Activated naive CD8-positive, alpha-beta T cell treated with anti-CD3 and anti-CD28 coated beads, Interleukin-2, amount 10 ng/mL, durations not matched to agents 7 days and 5 days (primary cell): ENCODE measurements at regions not wholly inside any gene's neighbourhood (a gene's known extent, or its start where the extent isn't known, plus 50 kb on each side); places are given as distances from the start of the nearest gene placed in this dataset.

Experiments used
- ATAC-seq: fragments of 150-1000 bp; cut with Tn5 transposase; one replicate; pipeline ENCODE4 v1.10.0; 2021; ENCODE audit warnings: low read depth, moderate library complexity
- POLR2A ChIA-PET: fragments of 350-600 bp; sonication (Branson Sonifier 250); formaldehyde crosslinking; loops from one replicate; lab custom pipeline; 2021; ENCODE audit warnings: antibody characterized with exemption; lab: Charles Lee
- DNase-seq: peaks from one replicate; pipeline ENCODE4 v3.0.0; 2021
- H3K27ac Mint-ChIP-seq: one replicate; pipeline ENCODE4 v1.8.0; 2022; ENCODE audit warnings: mild to moderate bottlenecking, mixed read lengths
- H3K27me3 Mint-ChIP-seq: one replicate; pipeline ENCODE4 v1.8.0; 2022; ENCODE audit warnings: mild to moderate bottlenecking, moderate library complexity, mixed read lengths
- H3K36me3 Mint-ChIP-seq: one replicate; pipeline ENCODE4 v1.8.0; 2021; ENCODE audit warnings: mild to moderate bottlenecking, mixed read lengths
- H3K4me1 Mint-ChIP-seq: one replicate; pipeline ENCODE4 v1.8.0; 2021; ENCODE audit warnings: mixed read lengths
- H3K4me3 Mint-ChIP-seq: one replicate; pipeline ENCODE4 v1.8.0; 2022; ENCODE audit warnings: mild to moderate bottlenecking, moderate library complexity, mixed read lengths
- H3K9me3 Mint-ChIP-seq: one replicate; pipeline ENCODE4 v1.8.0; 2021; ENCODE audit warnings: mixed read lengths

DNA sequence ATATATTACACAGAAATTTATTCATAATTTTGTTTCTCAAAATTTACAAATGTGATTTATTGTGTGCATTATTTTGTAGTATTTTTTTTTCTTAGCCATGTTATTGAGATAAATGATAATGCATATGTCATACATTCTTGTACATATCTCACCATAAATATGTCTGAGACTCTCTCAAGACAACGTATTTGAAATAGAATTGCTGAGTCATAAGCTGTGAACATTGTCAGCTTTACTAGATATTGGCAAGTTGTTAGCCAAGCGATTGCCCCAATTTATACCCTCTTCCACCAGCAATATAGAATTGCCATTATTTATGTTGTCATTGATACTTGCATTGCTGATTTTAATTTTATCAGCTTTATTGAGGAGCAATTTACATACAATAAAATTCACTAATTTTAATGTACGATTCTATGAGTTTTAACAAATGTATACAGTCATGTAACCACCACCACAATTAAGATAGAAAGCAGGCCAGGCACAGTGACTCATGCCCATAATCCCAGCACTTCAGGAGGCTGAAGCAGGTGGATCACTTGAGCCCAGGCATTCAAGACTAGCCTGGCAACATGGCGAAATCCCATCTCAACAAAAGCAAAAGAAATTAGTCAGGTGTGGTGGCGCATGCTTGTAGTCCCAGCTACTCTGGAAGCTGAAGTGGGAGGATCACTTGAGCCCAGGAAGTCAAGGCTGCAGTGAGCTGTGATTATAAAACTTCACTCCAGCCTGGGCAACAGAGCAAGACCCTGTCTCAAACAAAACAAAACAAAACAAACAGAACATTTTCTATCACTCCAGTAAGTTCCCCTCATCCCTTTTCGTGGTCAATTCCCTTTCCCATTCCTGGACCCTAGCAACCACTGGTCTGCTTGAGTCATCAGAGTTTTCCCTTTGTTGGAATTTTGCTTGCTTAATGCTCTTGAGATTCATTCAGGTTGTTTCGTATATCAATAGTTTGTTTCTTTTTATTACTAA lies 373.1 kb downstream of the MFSD1 start:
- Mint-ChIP-seq H3K4me3 (no peak overlapping the region), H3K27ac (no peak overlapping the region), H3K36me3 (no peaks in the 10 kb centered on the region), H3K27me3 (no peaks in the 10 kb centered on the region), H3K9me3 (no peaks in the 10 kb centered on the region), H3K4me1 (no peaks in the 10 kb centered on the region)
- POLR2A ChIA-PET, result no interaction called here
- ATAC-seq (no peak), DNase-seq (no peak)

DNA sequence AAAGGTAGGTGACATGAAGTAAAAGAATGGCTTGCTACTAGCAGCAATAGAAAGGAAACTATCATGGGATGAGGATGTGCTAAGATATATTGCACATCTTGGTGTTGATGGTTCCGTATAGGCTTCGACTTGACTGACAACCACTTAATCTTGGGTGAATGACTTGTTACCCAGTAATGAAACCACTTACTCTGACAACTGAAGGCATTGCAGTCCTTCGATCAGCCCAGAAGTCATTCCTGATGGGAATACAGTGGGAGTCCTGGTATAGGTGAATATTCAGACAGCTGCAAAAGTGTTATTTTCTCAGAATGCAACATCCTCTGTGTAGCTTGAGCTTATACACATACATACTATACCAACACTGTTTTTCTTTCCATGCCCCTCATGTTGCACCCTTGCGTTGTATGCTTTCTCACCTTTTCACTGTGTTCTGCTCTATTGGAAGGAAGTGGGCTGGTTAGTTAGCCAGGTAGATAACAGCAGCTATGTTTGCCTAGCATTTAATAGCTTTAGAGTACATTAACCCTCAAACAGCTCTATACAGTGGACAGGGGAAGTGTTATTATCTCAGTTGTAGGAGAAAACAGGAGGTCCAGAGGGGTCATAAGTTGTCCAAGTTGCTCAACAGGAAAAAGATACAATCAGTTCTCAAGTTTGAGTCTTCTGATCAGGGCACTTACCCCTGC lies 376.5 kb downstream of the MFSD1 start:
- Mint-ChIP-seq H3K27me3 (no peaks in the 10 kb centered on the region), H3K36me3 (no peaks in the 10 kb centered on the region), H3K9me3 (peaks cover 3% of the 10 kb centered on the region), H3K4me3 (no peak overlapping the region), H3K27ac (no peak overlapping the region), H3K4me1 (no peaks in the 10 kb centered on the region)
- ATAC-seq (no peak), DNase-seq (no peak)
- POLR2A ChIA-PET, result no interaction called here

DNA sequence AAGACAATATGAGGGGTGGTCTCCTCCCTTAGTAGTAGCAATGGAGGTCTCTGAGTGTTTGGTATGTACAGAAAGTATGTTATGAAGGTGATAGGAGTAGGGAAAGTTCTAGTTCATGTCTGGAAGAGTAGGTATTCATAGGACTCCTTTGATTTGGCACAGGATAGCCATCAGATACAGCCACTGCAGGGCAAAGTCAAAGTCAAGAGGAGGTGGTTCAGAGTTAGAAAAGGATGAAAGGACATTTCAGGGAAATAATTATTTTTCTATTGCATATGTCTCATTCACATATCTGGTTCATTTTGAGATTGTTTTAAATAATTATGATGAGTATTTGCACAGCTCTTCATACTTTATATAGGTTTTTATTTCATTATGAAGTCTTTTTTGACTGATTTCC lies 381.1 kb downstream of the MFSD1 start:
- Mint-ChIP-seq H3K9me3 (peaks cover 3% of the 10 kb centered on the region), H3K4me3 (no peak overlapping the region), H3K27me3 (no peaks in the 10 kb centered on the region), H3K36me3 (no peaks in the 10 kb centered on the region), H3K4me1 (no peaks in the 10 kb centered on the region), H3K27ac (no peak overlapping the region)
- ATAC-seq (no peak), DNase-seq (no peak)
- POLR2A ChIA-PET, result no interaction called here

DNA sequence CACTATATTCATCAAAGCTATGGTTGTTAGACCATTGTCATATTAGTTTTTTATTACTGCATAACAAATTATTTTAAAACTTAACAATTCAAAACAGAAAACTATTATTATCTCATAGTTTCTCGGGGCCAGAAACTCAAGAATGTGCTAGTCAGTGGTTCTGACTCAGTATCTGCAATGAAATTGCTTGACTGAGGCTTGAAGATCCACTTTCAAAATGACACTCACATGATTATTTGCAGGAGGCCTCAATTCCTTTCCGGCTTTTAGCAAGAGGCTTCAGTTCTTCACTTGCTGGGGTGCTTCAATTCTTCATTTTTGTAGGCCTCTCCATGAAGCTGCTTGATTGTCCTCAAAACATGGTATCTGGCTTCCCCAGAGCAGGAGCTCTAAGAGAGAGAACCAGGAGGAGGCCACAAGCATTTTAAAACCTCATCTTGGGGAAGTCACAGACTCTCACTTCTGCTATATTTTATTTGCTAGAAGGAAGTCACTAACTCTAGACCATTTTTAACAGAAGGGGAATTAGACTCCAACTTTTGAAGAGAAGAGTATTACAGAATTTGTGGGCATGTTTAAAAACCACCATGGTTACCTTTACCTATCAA lies 383.7 kb downstream of the MFSD1 start:
- Mint-ChIP-seq H3K36me3 (no peaks in the 10 kb centered on the region), H3K4me3 (no peak overlapping the region), H3K27me3 (no peaks in the 10 kb centered on the region), H3K9me3 (peaks cover 3% of the 10 kb centered on the region), H3K4me1 (no peaks in the 10 kb centered on the region), H3K27ac (no peak overlapping the region)
- POLR2A ChIA-PET, result no interaction called here
- ATAC-seq, result no peak
- DNase-seq, result no peak

DNA sequence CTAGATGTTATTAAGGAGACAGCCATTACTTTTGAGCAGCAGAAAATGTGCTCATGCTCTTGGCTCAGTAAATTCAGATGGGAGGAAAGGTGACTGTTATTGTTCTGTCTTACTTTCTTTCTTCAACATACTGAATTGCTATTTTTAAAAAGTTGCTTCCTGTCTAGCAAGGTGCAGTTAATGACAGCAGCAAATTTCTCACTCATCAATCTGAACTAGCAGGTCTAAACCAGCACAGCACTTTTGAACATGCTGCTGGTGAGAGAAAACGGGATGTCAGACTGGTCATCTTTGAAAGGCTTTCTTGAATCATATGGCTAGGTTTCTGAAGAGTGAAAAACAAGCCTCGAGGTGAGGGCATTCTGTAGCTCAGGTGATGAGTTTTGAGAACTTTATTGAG lies 384.7 kb downstream of the MFSD1 start:
- Mint-ChIP-seq H3K4me3 (no peak overlapping the region), H3K9me3 (peaks cover under 1% of the 10 kb centered on the region), H3K4me1 (no peaks in the 10 kb centered on the region), H3K27me3 (no peaks in the 10 kb centered on the region), H3K27ac (no peak overlapping the region), H3K36me3 (no peaks in the 10 kb centered on the region)
- ATAC-seq (no peak), DNase-seq (no peak)
- POLR2A ChIA-PET, result no interaction called here

DNA sequence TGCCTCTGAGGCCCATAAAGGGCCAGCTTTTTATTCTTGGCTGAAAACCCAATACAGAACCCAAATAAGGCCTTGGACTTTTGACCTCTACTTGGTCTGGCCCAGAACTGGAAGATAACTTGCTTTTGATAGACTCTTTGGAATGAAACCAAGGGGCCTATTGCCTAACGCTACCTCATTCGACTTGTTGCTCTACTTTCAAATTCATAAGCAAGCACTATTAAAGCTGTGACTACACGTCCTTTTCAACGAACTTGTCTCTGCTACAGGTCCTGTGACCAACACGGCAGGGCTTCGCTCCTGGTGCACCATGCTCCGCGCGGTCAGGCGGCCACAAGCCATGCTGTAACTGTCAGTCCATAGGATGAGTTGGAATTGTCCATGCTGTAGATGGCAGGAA lies 385.4 kb downstream of the MFSD1 start:
- Mint-ChIP-seq H3K36me3 (no peaks in the 10 kb centered on the region), H3K4me3 (no peak overlapping the region), H3K27me3 (no peaks in the 10 kb centered on the region), H3K27ac (no peak overlapping the region), H3K9me3 (no peaks in the 10 kb centered on the region), H3K4me1 (no peaks in the 10 kb centered on the region)
- ATAC-seq (no peak), DNase-seq (no peak)
- POLR2A ChIA-PET, result no interaction called here

DNA sequence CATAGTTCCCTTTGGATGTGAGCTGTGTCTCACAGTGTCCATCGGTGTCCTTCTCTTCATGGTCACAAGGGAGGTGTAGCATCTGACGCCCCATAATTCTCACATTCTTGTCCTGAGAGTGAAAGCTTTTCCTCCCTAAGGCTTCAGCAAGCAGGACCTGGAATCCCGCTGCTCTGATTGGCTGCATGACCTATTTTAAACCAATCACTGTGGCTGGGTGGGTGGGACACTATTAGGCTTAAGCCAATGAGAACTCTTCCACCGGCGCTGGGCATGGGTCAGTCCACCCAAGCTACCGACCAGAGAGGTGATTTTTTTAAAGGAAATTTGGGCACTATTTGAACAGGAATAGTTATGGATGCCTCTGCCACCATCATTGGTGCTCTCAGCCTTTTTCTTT lies 385.9 kb downstream of the MFSD1 start:
- no peak overlapping the region for H3K27ac Mint-ChIP-seq
- H3K36me3 Mint-ChIP-seq, result no peaks in the 10 kb centered on the region
- no peaks in the 10 kb centered on the region for H3K9me3 Mint-ChIP-seq
- POLR2A ChIA-PET, result no interaction called here
- no peak for ATAC-seq
- H3K27me3 Mint-ChIP-seq, result no peaks in the 10 kb centered on the region
- no peaks in the 10 kb centered on the region for H3K4me1 Mint-ChIP-seq
- DNase-seq, result no peak
- no peak overlapping the region for H3K4me3 Mint-ChIP-seq

DNA sequence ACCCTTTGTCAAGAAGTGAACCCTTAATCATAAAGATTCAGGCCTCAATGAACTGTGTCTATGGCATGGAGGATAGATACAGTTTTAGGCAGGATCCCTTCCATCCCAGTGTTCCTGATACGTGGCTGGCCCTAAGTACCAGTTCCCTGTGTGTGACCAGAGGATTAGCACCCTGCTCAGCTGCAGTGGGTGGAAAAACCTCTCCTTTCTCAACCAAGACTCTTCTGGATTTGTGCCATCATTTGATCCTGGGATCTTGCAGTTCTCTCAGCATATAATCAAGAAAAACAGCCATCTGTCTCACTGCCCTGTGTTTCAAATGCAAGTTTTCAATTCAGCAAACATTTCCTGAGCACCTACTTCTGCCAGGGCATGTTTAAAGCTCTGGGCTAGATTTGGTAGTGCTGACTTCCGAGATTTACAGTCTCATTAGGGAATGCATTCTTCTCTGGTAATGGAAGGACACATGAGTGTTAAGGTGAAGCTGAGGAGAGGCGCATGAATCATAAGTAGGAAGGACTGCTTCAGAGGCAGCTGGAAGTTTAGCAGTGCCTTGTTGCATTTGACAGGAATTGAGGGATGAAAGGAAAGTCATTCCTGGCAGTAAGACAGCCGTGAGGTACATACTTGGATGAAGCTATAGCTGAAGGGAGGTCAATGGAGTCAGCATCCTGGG lies 388.3 kb downstream of the MFSD1 start:
- Mint-ChIP-seq H3K27me3 (no peaks in the 10 kb centered on the region), H3K4me3 (no peak overlapping the region), H3K9me3 (no peaks in the 10 kb centered on the region), H3K4me1 (no peaks in the 10 kb centered on the region), H3K27ac (no peak overlapping the region), H3K36me3 (no peaks in the 10 kb centered on the region)
- POLR2A ChIA-PET, result no interaction called here
- ATAC-seq, result no peak
- no peak for DNase-seq

DNA sequence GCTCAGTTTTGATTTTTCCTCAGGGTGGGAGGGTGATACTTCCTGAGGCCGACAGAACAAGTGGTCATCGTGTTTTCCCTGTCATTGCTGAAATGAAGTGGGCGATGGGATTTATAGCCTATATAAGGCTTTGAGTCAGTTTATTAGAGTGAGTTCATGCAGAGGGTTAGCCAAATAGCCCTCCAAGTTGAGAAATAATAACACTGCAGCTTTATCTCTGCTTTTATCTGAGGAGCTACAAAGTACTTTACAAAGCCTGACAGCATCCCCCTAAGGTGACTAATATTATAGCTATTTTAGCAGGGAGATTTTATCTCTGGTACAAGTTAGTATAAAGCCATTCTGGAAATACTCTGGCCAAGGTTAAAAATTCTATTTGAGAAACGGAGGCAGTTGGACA lies 389.6 kb downstream of the MFSD1 start:
- Mint-ChIP-seq H3K27me3 (no peaks in the 10 kb centered on the region), H3K36me3 (no peaks in the 10 kb centered on the region), H3K9me3 (no peaks in the 10 kb centered on the region), H3K4me1 (no peaks in the 10 kb centered on the region), H3K27ac (no peak overlapping the region), H3K4me3 (no peak overlapping the region)
- ATAC-seq (no peak), DNase-seq (no peak)
- POLR2A ChIA-PET, result no interaction called here

DNA sequence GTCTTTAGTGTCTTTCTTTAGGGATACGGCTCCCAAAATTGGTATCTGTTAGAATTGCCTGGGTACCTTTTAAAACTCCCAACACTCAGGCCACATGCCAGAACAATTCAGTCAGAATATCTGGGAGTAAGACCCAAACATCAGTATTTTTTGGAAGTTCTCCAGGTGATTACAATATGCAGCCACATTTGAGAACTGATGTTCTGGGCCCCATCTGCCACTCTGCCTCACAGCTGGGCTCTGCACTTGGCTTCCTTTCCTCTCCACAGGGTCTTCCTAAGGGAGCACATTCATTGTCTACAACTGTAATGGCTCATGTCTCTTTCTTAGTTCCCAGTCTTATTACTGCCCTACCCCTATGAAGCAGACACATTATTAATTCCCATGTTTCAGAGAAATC lies 394.5 kb downstream of the MFSD1 start:
- no peak overlapping the region for H3K27ac Mint-ChIP-seq
- H3K9me3 Mint-ChIP-seq, result peaks cover 3% of the 10 kb centered on the region
- POLR2A ChIA-PET, result no interaction called here
- no peak for DNase-seq
- ATAC-seq, result no peak
- no peaks in the 10 kb centered on the region for H3K4me1 Mint-ChIP-seq
- H3K27me3 Mint-ChIP-seq, result no peaks in the 10 kb centered on the region
- no peak overlapping the region for H3K4me3 Mint-ChIP-seq
- H3K36me3 Mint-ChIP-seq, result no peaks in the 10 kb centered on the region

DNA sequence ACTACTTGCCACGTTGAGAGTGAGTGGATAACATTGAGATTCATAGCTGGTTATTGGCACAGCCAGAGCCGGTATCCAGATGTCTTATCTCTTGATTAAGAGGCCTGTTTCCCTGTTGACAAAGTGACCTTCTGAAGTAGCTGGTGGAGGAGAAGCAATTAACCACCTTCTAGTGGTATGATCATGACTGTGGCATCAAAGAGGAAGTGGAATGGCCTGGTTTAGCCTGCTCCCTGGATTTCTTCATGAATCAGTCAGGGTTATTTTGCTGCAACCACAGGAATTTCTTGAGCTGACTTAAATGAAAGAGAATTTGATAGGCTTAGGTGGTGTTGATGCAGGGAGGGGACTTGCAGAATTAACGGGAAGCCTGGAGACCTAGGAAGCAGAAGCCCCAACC lies 398.3 kb downstream of the MFSD1 start:
- H3K4me1 Mint-ChIP-seq, result no peaks in the 10 kb centered on the region
- H3K27me3 Mint-ChIP-seq, result no peaks in the 10 kb centered on the region
- H3K36me3 Mint-ChIP-seq, result no peaks in the 10 kb centered on the region
- DNase-seq (no peak), ATAC-seq (no peak)
- H3K27ac Mint-ChIP-seq, result no peak overlapping the region
- peaks cover 3% of the 10 kb centered on the region for H3K9me3 Mint-ChIP-seq
- POLR2A ChIA-PET, result no interaction called here
- H3K4me3 Mint-ChIP-seq, result no peak overlapping the region

DNA sequence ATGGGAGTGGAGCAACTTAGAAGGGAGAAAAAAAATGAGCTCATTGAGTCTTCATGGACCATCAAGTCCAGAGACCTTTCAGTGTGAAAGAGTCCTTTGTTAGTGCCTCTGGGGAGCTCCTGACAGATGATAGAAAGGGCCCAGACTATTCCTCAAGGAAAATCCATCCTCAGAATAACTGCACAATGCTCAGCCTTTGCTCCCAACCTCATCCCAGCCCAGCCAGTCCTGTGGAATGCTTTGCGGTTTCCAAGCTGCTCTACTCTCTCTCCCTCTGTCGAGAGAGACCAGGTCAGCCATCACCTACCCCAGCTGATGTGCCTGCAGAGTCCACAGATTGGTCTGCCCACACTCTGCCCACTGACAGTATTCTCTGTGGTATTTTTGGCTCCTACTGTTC lies 406.2 kb downstream of the MFSD1 start:
- POLR2A ChIA-PET, result no interaction called here
- Mint-ChIP-seq H3K36me3 (no peaks in the 10 kb centered on the region), H3K4me1 (no peaks in the 10 kb centered on the region), H3K27ac (no peak overlapping the region), H3K27me3 (no peaks in the 10 kb centered on the region), H3K9me3 (no peaks in the 10 kb centered on the region), H3K4me3 (no peak overlapping the region)
- DNase-seq (no peak), ATAC-seq (no peak)

DNA sequence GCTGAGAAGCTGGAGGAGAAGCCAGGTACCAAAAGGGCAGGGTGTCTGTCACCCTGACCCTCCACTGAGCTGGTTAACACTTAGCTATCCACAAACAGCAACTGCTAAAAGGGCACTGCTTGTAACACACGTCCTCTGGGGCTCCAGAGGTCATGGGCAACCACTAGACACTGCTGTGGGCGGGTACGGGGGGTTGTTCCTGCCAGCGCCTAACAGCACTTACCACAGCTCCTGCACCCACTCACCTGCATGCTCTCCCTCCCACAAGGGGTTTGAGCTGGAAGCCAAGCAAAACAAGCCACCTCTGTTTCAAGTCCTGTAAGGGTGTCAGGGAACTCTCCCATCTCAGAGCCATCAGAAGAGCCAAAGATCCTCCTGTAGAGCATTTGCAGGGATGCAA lies 407.6 kb downstream of the MFSD1 start:
- no peak for DNase-seq
- H3K4me1 Mint-ChIP-seq, result no peaks in the 10 kb centered on the region
- no peaks in the 10 kb centered on the region for H3K36me3 Mint-ChIP-seq
- no peaks in the 10 kb centered on the region for H3K9me3 Mint-ChIP-seq
- H3K27ac Mint-ChIP-seq, result no peak overlapping the region
- H3K27me3 Mint-ChIP-seq, result no peaks in the 10 kb centered on the region
- no peak overlapping the region for H3K4me3 Mint-ChIP-seq
- POLR2A ChIA-PET, result no interaction called here
- ATAC-seq, result no peak
